Activated CD4-positive, alpha-beta memory T cell treated with anti-CD3 and anti-CD28 coated beads, Interleukin-2, amount 10 ng/mL, durations not matched to agents 7 days and 5 days (primary cell): ENCODE measurements at regions not wholly inside any gene's neighbourhood (a gene's known extent, or its start where the extent isn't known, plus 50 kb on each side); places are given as distances from the start of the nearest gene placed in this dataset.

Experiments used
- CTCF ChIA-PET: fragments of 350-600 bp; sonication (Branson Sonifier 250); formaldehyde crosslinking; loops from one replicate; lab custom pipeline; 2021; ENCODE audit warnings: antibody characterized with exemption, inconsistent platforms; lab: Charles Lee
- POLR2A ChIA-PET: fragments of 350-600 bp; sonication (Branson Sonifier 250); formaldehyde crosslinking; loops from one replicate; lab custom pipeline; 2021; ENCODE audit warnings: antibody characterized with exemption; lab: Charles Lee
- DNase-seq: peaks from one replicate; pipeline ENCODE4 v3.0.0-alpha.2; 2020
- H3K27ac Mint-ChIP-seq: one replicate; pipeline ENCODE4 v1.8.0; 2021; ENCODE audit warnings: mild to moderate bottlenecking, mixed read lengths
- H3K27me3 Mint-ChIP-seq: one replicate; pipeline ENCODE4 v1.8.0; 2021; ENCODE audit warnings: mixed read lengths
- H3K36me3 Mint-ChIP-seq: one replicate; pipeline ENCODE4 v1.8.0; 2021; ENCODE audit warnings: low read depth, mixed read lengths
- H3K4me1 Mint-ChIP-seq: one replicate; pipeline ENCODE4 v1.8.0; 2021; ENCODE audit warnings: mixed read lengths
- H3K4me3 Mint-ChIP-seq: one replicate; pipeline ENCODE4 v1.8.0; 2021; ENCODE audit warnings: mild to moderate bottlenecking, mixed read lengths
- H3K9me3 Mint-ChIP-seq: one replicate; pipeline ENCODE4 v1.8.0; 2021; ENCODE audit warnings: mixed read lengths

DNA sequence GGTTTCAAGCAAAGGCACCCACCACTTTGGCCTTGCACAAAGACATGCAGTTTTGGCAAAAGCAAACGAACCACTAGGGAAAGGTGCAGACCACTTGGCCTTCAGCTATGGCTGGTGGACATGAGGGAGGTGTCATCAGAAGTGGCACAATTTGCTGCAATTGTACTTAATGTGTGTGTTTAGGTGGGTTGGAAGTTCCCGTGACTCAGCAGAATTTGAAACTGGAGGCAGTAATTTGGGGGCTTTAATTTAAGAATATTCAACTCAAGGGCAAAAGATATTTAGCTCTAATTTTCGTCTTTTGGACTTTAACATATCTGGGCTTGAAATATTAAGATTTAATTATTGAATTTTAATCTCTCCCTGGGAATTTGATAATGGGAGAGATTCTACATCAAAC lies 115.6 kb upstream of the NOCT start:
- ChIA-PET POLR2A (no interaction called here), CTCF (no interaction called here)
- no peak overlapping the region for H3K27ac Mint-ChIP-seq

DNA sequence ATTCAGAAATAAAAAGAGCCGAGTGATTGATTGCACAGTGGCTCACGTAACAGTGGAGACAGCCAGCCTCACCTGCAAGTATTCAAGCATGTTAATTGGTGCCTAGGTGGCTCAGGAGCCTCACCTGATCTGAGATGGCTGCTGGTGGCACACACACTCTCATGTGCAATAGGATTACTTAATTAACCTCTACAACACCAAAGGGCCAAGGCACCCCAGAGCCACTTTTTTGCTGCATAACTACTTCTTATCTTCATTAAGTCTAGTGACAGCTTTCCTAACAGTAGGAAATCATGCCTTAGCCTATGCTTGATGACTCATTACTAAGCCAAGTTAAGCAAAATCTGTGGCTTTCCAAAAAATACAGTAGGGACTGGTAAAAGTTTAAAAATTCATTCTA lies 117.3 kb upstream of the NOCT start:
- Mint-ChIP-seq H3K4me3 (no peak overlapping the region), H3K27ac (no peak overlapping the region), H3K9me3 (no peaks in the 10 kb centered on the region), H3K27me3 (peaks cover 17% of the 10 kb centered on the region), H3K4me1 (peaks cover 8% of the 10 kb centered on the region), H3K36me3 (no peaks in the 10 kb centered on the region)
- DNase-seq = no peak
- POLR2A ChIA-PET = no interaction called here
- CTCF ChIA-PET = interaction anchor here (0.9 kb wide), 1 partner anchor 27 kb away, joined by 4 read pairs; no protein-coding TSS in a partner anchor

More for the DNA sequence above, 115.6 kb upstream of the NOCT start:
- DNase-seq = no peak
- Mint-ChIP-seq H3K27me3 (peaks cover 9% of the 10 kb centered on the region), H3K4me3 (no peak overlapping the region), H3K9me3 (no peaks in the 10 kb centered on the region), H3K4me1 (peaks cover 8% of the 10 kb centered on the region), H3K36me3 (no peaks in the 10 kb centered on the region)

DNA sequence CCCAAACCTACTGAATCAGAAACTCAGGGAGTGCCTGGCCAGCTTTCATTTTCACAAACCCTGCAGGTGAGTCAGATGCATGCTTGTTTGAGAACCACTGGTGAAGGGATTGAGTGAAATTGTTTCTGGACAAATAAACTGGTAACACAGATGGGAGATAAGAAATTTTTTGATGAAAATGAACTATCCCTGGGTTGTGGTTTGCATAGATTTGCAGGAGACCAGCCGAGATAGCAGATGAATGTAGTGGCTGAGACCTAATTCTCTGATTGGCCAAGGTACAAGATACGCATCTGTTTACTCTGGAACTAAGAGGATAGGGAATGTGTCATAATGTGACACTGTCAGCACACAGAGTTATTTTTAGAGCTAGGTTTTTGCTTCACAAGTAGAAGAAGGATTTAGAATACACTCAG lies 117.8 kb upstream of the NOCT start:
- POLR2A ChIA-PET = no interaction called here
- Mint-ChIP-seq H3K27ac (no peak overlapping the region), H3K4me3 (no peak overlapping the region), H3K36me3 (no peaks in the 10 kb centered on the region), H3K27me3 (peaks cover 17% of the 10 kb centered on the region), H3K4me1 (peaks cover 8% of the 10 kb centered on the region), H3K9me3 (no peaks in the 10 kb centered on the region)
- CTCF ChIA-PET = no interaction called here
- DNase-seq = no peak

GRCh38 chr4:138894709-138895108 lies 120.9 kb upstream of the NOCT start:
- Mint-ChIP-seq H3K36me3 (no peaks in the 10 kb centered on the region), H3K9me3 (no peaks in the 10 kb centered on the region), H3K4me1 (peaks cover 12% of the 10 kb centered on the region), H3K27ac (no peak overlapping the region), H3K27me3 (peaks cover 25% of the 10 kb centered on the region), H3K4me3 (no peak overlapping the region)
- CTCF ChIA-PET = no interaction called here
- POLR2A ChIA-PET = no interaction called here
- no peak for DNase-seq

GRCh38 chr4:138894011-138894410 lies 121.6 kb upstream of the NOCT start:
- H3K27me3 Mint-ChIP-seq = peaks cover 25% of the 10 kb centered on the region
- H3K4me1 Mint-ChIP-seq = peaks cover 12% of the 10 kb centered on the region
- H3K9me3 Mint-ChIP-seq = no peaks in the 10 kb centered on the region
- H3K4me3 Mint-ChIP-seq = no peak overlapping the region
- DNase-seq = no peak
- no peak overlapping the region for H3K27ac Mint-ChIP-seq
- POLR2A ChIA-PET = no interaction called here
- no peaks in the 10 kb centered on the region for H3K36me3 Mint-ChIP-seq
- CTCF ChIA-PET = no interaction called here

DNA sequence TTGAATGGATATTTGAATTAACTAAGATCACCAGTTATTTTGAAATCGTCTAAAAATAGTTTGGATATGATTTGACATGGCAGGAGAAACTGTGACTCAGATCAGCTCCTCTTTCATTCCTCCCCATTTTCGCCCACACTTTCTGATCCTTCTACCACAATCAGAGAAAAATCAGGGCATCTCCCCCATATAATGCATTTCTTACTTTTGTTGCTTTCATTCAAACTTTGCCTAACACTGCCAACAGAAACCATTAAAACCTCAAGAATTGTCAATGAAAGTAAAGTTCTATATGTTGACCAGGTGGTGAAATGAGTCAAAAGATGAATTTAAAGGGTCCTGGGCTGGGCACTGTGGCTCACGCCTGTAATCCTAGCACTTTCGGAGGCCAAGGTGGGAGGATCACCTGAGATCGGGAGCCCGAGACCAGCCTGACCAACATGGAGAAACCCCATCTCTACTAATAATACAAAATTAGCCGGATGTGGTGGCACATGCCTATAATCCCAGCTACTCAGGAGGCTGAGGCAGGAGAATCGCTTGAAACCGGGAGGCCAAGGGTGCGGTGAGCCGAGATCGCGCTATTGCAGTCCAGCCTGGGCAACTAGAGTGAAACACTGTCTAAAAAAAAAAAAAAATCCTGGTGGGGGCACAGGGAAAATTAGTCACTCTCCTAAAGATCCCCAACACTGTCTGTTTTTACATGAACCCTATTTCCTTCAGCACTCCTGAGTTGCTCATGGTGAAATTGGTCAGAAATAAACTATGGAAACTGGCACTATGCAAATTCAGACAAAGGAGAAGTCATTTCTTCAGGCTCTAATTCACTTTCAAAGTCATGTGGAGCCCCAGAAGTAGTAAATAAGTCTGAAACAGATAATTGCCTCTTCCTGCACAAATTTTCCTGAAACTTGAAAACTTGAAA lies 122.8 kb upstream of the NOCT start:
- Mint-ChIP-seq H3K4me1 (peaks cover 7% of the 10 kb centered on the region), H3K36me3 (no peaks in the 10 kb centered on the region), H3K9me3 (no peaks in the 10 kb centered on the region), H3K27me3 (peaks cover 25% of the 10 kb centered on the region), H3K27ac (no peak overlapping the region), H3K4me3 (no peak overlapping the region)
- DNase-seq = no peak
- ChIA-PET POLR2A (no interaction called here), CTCF (no interaction called here)

DNA sequence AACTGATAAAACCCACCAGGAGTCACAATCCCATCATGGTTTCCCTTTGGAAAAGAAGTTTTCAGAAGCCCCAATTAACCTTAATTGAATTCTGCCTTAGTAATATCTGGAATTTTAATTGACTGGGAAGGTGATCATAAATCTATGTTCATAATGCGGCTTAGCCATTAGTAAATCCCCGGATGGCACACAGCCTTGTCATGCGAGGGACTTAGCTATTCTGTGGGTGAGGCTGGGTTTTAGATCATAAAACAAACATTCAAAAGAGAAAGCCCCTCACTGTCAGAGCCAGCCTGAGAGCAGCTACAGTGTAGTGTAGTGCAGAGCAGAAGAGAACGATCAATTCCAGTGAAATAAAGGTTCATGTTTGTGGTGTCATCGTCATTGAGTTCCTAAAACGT lies 124.0 kb upstream of the NOCT start:
- ChIA-PET POLR2A (no interaction called here), CTCF (interaction anchor here (0.7 kb wide), 1 partner anchor 637 kb away, joined by 3 read pairs; no protein-coding TSS in a partner anchor)
- Mint-ChIP-seq H3K27me3 (peaks cover 22% of the 10 kb centered on the region), H3K4me3 (no peak overlapping the region), H3K9me3 (no peaks in the 10 kb centered on the region), H3K4me1 (peaks cover 4% of the 10 kb centered on the region), H3K27ac (no peak overlapping the region), H3K36me3 (no peaks in the 10 kb centered on the region)
- DNase-seq = no peak

DNA sequence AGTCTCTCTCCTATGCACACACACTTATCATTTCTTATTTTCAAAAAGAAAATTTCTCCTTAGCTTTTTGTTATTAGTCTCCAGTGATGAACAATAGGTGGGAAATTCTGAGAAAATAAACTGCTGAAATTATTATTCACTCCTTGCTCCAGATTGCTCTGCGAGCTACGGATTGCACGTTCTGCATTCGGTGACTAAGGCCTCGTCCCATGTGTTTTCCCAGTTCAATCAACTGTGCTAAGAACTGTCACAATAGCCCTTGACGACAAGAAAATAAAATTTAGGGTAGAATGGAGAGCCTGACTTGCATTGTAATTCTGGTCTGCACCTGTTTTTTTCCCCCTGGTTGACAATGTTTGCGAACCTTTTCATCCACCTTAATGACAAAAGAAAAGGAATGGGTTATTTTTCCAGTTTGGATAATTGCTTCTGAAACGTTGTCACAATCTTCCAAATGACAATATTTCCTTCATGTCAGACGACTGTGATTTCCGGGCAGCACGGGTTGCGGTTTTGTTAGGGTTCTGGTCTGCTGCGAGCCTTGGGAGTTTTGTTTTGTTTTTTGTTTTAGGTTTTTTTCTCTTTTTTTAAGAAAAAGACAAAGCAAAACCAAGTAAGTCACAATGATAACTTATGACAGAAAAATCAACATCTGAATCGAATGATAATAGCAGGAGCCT lies 124.5 kb upstream of the NOCT start:
- ChIA-PET POLR2A (no interaction called here), CTCF (interaction anchor here (0.6 to 1.0 kb wide), 3 partner anchors 51 to 638 kb away, joined by 3 read pairs; no protein-coding TSS in a partner anchor)
- Mint-ChIP-seq H3K4me1 (peaks cover 4% of the 10 kb centered on the region), H3K4me3 (no peak overlapping the region), H3K27ac (no peak overlapping the region), H3K9me3 (no peaks in the 10 kb centered on the region), H3K27me3 (peaks cover 22% of the 10 kb centered on the region), H3K36me3 (no peaks in the 10 kb centered on the region)
- no peak for DNase-seq

GRCh38 chr4:138889216-138889615 lies 126.4 kb upstream of the NOCT start:
- Mint-ChIP-seq H3K36me3 (no peaks in the 10 kb centered on the region), H3K27me3 (peaks cover 20% of the 10 kb centered on the region), H3K27ac (no peak overlapping the region), H3K9me3 (no peaks in the 10 kb centered on the region), H3K4me1 (peaks cover 4% of the 10 kb centered on the region), H3K4me3 (no peak overlapping the region)
- ChIA-PET POLR2A (no interaction called here), CTCF (no interaction called here)
- DNase-seq = no peak

GRCh38 chr4:138887741-138888140 lies 127.8 kb upstream of the NOCT start:
- no peak overlapping the region for H3K27ac Mint-ChIP-seq
- CTCF ChIA-PET = no interaction called here
- no peak for DNase-seq
- H3K27me3 Mint-ChIP-seq = peaks cover 18% of the 10 kb centered on the region
- no peaks in the 10 kb centered on the region for H3K9me3 Mint-ChIP-seq
- no peak overlapping the region for H3K4me3 Mint-ChIP-seq
- no peaks in the 10 kb centered on the region for H3K36me3 Mint-ChIP-seq
- peaks cover 4% of the 10 kb centered on the region for H3K4me1 Mint-ChIP-seq
- POLR2A ChIA-PET = no interaction called here

- POLR2A ChIA-PET = no interaction called here
- no peak overlapping the region for H3K4me3 Mint-ChIP-seq
- peaks cover 14% of the 10 kb centered on the region for H3K27me3 Mint-ChIP-seq
- no peak for DNase-seq
- H3K4me1 Mint-ChIP-seq = peaks cover 2% of the 10 kb centered on the region
- no peak overlapping the region for H3K27ac Mint-ChIP-seq
- no peaks in the 10 kb centered on the region for H3K36me3 Mint-ChIP-seq
- CTCF ChIA-PET = no interaction called here
- no peaks in the 10 kb centered on the region for H3K9me3 Mint-ChIP-seq
Measured at GRCh38 chr4:138887341-138887740, 128.2 kb upstream of the NOCT start.

DNA sequence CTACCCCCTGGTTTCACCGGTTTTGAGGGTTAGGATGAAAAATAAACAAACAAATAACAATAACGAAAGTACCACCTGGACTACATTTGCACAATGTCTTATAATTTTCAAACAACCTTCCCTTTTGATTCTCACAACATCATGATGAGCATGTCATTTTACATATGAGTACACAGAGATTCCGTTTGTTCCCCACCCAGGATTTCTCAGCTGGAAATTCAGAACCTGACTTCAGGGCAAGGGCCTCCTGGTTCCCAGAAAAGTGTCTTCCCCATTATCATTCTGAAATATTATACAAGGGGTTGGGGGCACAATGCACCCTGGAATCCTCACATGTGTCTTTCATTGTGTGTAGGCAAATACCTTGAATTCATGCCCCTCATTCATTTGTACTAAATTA lies 135.8 kb upstream of the NOCT start:
- Mint-ChIP-seq H3K9me3 (no peaks in the 10 kb centered on the region), H3K4me3 (no peak overlapping the region), H3K36me3 (no peaks in the 10 kb centered on the region), H3K4me1 (no peaks in the 10 kb centered on the region), H3K27me3 (peaks cover 16% of the 10 kb centered on the region), H3K27ac (no peak overlapping the region)
- no peak for DNase-seq
- CTCF ChIA-PET = interaction anchor here (1.0 kb wide), 1 partner anchor 8 kb away, joined by 3 read pairs; no protein-coding TSS in a partner anchor
- POLR2A ChIA-PET = no interaction called here

DNA sequence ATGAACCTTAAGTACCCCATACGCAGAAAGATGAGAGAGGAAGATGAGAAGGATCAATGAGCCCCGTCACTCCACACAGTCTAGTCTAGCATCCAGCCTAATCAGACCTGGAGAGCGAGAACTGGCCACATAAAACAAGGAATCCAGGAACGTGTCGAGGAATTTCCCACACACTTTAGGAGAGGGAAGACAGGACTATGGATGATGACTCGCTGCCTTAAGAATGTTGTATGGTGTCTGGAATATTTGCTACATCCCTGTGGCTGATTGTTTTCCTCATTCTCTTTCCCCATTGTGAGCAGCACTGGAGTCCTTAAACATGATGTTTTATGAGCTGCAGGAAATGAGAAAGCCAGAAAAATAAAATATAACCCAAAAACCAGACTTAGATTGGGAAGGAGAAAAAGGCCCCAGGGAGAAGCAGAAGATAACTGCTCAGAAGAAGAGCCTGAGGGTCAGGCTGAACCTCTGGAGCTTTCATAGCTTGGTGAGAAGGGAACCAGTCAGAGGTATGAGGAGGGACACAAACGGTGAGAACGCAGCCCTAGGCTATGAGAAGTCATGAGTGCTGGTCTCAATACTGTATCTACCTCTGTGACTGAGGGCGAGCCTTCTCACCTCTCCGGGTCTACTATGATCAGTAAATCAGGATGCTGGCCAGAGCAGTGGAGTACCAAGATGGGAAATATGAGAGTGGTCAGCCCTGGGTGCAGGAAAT lies 139.5 kb upstream of the NOCT start:
- no peaks in the 10 kb centered on the region for H3K9me3 Mint-ChIP-seq
- H3K27ac Mint-ChIP-seq = no peak overlapping the region
- peaks cover 27% of the 10 kb centered on the region for H3K27me3 Mint-ChIP-seq
- ChIA-PET POLR2A (no interaction called here), CTCF (no interaction called here)
- no peak overlapping the region for H3K4me3 Mint-ChIP-seq
- DNase-seq = no peak
- H3K4me1 Mint-ChIP-seq = no peaks in the 10 kb centered on the region
- H3K36me3 Mint-ChIP-seq = no peaks in the 10 kb centered on the region
